OCI-LY1 (cell line): ENCODE measurements at regions not wholly inside any gene's neighbourhood (a gene's known extent, or its start where the extent isn't known, plus 50 kb on each side); places are given as distances from the start of the nearest gene placed in this dataset.

ENCODE experiments used
- H2AFZ ChIP-seq: fragments of 200-600 bp; sonication (generic), shearing (Covaris generic); 2 replicates; pipeline ENCODE4 v1.6.0; 2014; ENCODE audit warnings: antibody characterized with exemption, mild to moderate bottlenecking, low read length
- H3F3A ChIP-seq: fragments of 200-600 bp; sonication (generic), shearing (Covaris generic); 2 replicates; pipeline ENCODE4 v1.6.0; 2014; ENCODE audit warnings: mild to moderate bottlenecking, antibody characterized with exemption, low read length, moderate library complexity; ENCODE audit not compliant: insufficient read depth
- H3K27ac ChIP-seq: fragments of 200-600 bp; sonication (generic); 2 replicates; pipeline ENCODE4 v1.5.1; 2014; ENCODE audit warnings: low read length, mixed run types, mild to moderate bottlenecking, low read depth; ENCODE audit not compliant: poor library complexity, severe bottlenecking
- H3K27me3 ChIP-seq: fragments of 200-600 bp; sonication (generic); 2 replicates; pipeline ENCODE4 v1.6.0; 2014; ENCODE audit warnings: antibody characterized with exemption, mild to moderate bottlenecking, low read length, moderate library complexity; ENCODE audit not compliant: insufficient read depth
- H3K36me3 ChIP-seq: fragments of 200-600 bp; sonication (generic); 2 replicates; pipeline ENCODE4 v1.6.1; 2014; ENCODE audit warnings: mild to moderate bottlenecking, antibody characterized with exemption, low read length, moderate library complexity, mixed read lengths; ENCODE audit not compliant: insufficient read depth
- H3K4me1 ChIP-seq: fragments of 200-600 bp; sonication (generic); 2 replicates; pipeline ENCODE4 v1.5.1; 2014; ENCODE audit warnings: mild to moderate bottlenecking, low read length, moderate library complexity; ENCODE audit not compliant: insufficient read depth, severe bottlenecking
- H3K4me2 ChIP-seq: fragments of 200-600 bp; sonication (generic), shearing (Covaris generic); 2 replicates; pipeline ENCODE4 v1.6.1; 2014; ENCODE audit warnings: low read length
- H3K4me3 ChIP-seq: fragments of 200-600 bp; sonication (generic); 2 replicates; pipeline ENCODE4 v1.5.1; 2014; ENCODE audit warnings: low read length, low read depth, mild to moderate bottlenecking, mixed read lengths; ENCODE audit not compliant: poor library complexity, severe bottlenecking
- H3K79me2 ChIP-seq: fragments of 200-600 bp; shearing (Covaris generic); 2 replicates; pipeline ENCODE4 v1.6.1; 2016; ENCODE audit warnings: mixed run types, low read length, mixed read lengths; ENCODE audit not compliant: insufficient read depth
- H3K9ac ChIP-seq: fragments of 200-600 bp; sonication (generic), shearing (Covaris generic); 2 replicates; pipeline ENCODE4 v1.6.1; 2014; ENCODE audit warnings: mild to moderate bottlenecking, low read length, mixed read lengths
- H3K9me2 ChIP-seq: fragments of 200-600 bp; sonication (generic), shearing (Covaris generic); 2 replicates; pipeline ENCODE4 v1.6.1; 2014; ENCODE audit warnings: low read depth, mild to moderate bottlenecking, low read length, mixed read lengths
- H3K9me3 ChIP-seq: fragments of 200-600 bp; shearing (Covaris generic); 2 replicates; pipeline ENCODE4 v1.6.1; 2014; ENCODE audit warnings: low read length, mixed read lengths
- H4K20me1 ChIP-seq: fragments of 200-600 bp; sonication (generic), shearing (Covaris generic); 2 replicates; pipeline ENCODE4 v1.6.0; 2016; ENCODE audit warnings: mild to moderate bottlenecking, low read length; ENCODE audit not compliant: insufficient read depth
- CTCF ChIP-seq: fragments of 200-600 bp; sonication (generic), shearing (Covaris generic); IDR thresholded peaks from 2 replicates; pipeline ENCODE4 v1.5.1; 2017; ENCODE audit warnings: mild to moderate bottlenecking, antibody characterized with exemption, low read length, moderate library complexity, mixed read lengths
- EZH2 ChIP-seq: fragments of 200-600 bp; sonication (generic), shearing (Covaris generic); IDR thresholded peaks from 2 replicates; pipeline ENCODE4 v1.8.0; 2017; ENCODE audit warnings: borderline replicate concordance, mixed run types, mild to moderate bottlenecking, antibody characterized with exemption, low read length, moderate library complexity, mixed read lengths

DNA sequence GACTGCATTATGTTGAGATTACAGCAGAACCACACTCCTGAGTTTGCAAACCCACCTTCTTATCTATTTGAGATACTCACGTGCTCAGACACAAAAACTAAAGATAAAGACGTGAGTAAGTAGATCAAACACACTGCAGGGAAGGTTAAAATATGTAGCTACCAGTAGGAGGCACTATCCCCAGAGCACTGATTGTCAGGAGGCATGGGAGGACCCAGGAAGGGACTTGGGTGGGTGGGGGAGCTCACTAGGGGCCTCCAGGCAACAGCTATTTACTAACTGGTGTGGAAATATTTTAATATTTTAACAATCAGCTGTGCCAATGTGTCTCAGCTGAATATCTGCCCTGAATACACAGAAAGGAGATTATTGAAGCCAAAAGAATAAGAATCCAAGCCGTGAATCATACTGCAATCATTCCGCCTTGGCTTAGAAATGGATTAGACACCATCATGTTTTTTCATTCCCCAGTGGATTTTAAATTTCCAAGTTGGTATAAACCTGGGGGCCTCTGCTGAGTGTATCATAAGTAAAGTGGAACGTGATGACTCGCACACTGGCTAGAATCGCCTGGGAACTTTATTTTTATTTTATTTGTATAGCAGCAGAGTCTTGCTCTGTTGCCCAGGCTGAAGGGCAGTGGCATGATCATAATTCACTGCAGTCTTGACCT is 73.2 kb upstream of the CACNA1A start:
- Histone ChIP-seq H2AFZ (no peak overlapping the region), H3K4me1 (no peaks in the 10 kb centered on the region), H3K9ac (no peak overlapping the region), H4K20me1 (no peaks in the 10 kb centered on the region), H3K27ac (no peak overlapping the region), H3K79me2 (no peaks in the 10 kb centered on the region), H3K4me3 (no peak overlapping the region), H3K27me3 (no peaks in the 10 kb centered on the region; the same call in 1 of the 2 replicates), H3F3A (no peaks in the 10 kb centered on the region), H3K9me2 (no peaks in the 10 kb centered on the region), H3K36me3 (no peaks in the 10 kb centered on the region; the same call in 1 of the 2 replicates), H3K4me2 (no peak overlapping the region), H3K9me3 (peaks cover 8% of the 10 kb centered on the region)
- TF ChIP-seq CTCF (no peak), EZH2 (no peak)

DNA sequence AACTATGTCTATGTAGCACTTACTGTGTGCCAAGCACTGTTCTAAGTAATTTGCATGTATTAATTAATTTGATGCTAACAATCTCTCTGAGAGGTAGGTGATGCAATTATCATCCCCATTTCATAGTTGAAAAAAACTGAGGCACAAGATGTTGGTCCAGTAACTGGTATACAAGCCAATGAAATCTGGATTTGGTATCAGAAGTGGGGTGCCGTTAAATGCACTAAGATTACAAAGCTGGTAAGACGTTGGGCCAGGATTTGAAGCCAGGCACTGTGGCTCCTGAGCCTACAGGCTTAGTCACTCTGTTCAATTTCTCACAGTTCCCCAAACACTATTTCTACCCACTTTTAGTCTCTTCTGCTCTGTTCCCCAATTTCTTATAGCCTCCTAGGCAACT is 70.4 kb upstream of the CACNA1A start:
- no peaks in the 10 kb centered on the region for H3K9me2 ChIP-seq
- no peak overlapping the region for H3K27ac ChIP-seq
- H4K20me1 ChIP-seq: no peaks in the 10 kb centered on the region
- H3F3A ChIP-seq: no peaks in the 10 kb centered on the region
- TF ChIP-seq EZH2: no peak
- no peak for TF ChIP-seq CTCF
- H3K4me3 ChIP-seq: no peak overlapping the region
- no peaks in the 10 kb centered on the region for H3K79me2 ChIP-seq
- no peaks in the 10 kb centered on the region; the same call in 1 of the 2 replicates for H3K27me3 ChIP-seq
- no peaks in the 10 kb centered on the region; the same call in 1 of the 2 replicates for H3K36me3 ChIP-seq
- H3K4me1 ChIP-seq: no peaks in the 10 kb centered on the region
- peaks cover 8% of the 10 kb centered on the region for H3K9me3 ChIP-seq
- H3K4me2 ChIP-seq: no peak overlapping the region
- no peak overlapping the region for H3K9ac ChIP-seq
- no peak overlapping the region for H2AFZ ChIP-seq

GRCh38 chr19:13574933-13575332 is 68.7 kb upstream of the CACNA1A start:
- Histone ChIP-seq H3K36me3 (no peaks in the 10 kb centered on the region; the same call in 1 of the 2 replicates), H3K4me3 (no peak overlapping the region), H4K20me1 (no peaks in the 10 kb centered on the region), H3K27me3 (no peaks in the 10 kb centered on the region; the same call in 1 of the 2 replicates), H3K79me2 (no peaks in the 10 kb centered on the region), H3K4me1 (no peaks in the 10 kb centered on the region), H3K9ac (no peak overlapping the region), H3K9me3 (peaks cover 8% of the 10 kb centered on the region), H3K27ac (no peak overlapping the region), H3K4me2 (no peak overlapping the region), H3F3A (no peaks in the 10 kb centered on the region), H3K9me2 (no peaks in the 10 kb centered on the region), H2AFZ (no peak overlapping the region)
- TF ChIP-seq CTCF (peak; percentile 19; the same call in 1 of the 2 replicates), EZH2 (no peak)
